Activated T-cell treated with anti-CD3 and anti-CD28 coated beads, Interleukin-2, amount 50 U/mL, for 48 hours (primary cell): ENCODE measurements at regions not wholly inside any gene's neighbourhood (a gene's known extent, or its start where the extent isn't known, plus 50 kb on each side); places are given as distances from the start of the nearest gene placed in this dataset.

Experiments used
- DNase-seq, 2 experiments: peaks; one replicate each; pipeline ENCODE4 v3.0.0-alpha.2; 2020

- no peak for DNase-seq
Measured at GRCh38 chr10:10311966-10312365, 705.7 kb upstream of the CELF2 start.

GRCh38 chr10:10313149-10313835 lies 704.4 kb upstream of the CELF2 start:
- no peak for DNase-seq

- no peak for DNase-seq
Measured at GRCh38 chr10:10314626-10315025, 703.0 kb upstream of the CELF2 start.

- no peak for DNase-seq
Measured at GRCh38 chr10:10315989-10316388, 701.7 kb upstream of the CELF2 start.

- no peak for DNase-seq
Measured at GRCh38 chr10:10317151-10317550, 700.5 kb upstream of the CELF2 start.

GRCh38 chr10:10318856-10319255 lies 698.8 kb upstream of the CELF2 start:
- no peak for DNase-seq

GRCh38 chr10:10320956-10321355 lies 696.7 kb upstream of the CELF2 start:
- no peak for DNase-seq

GRCh38 chr10:10326116-10326515 lies 691.6 kb upstream of the CELF2 start:
- no peak for DNase-seq

- DNase-seq: no peak
Measured at GRCh38 chr10:10327934-10328333, 689.7 kb upstream of the CELF2 start.

GRCh38 chr10:10330418-10330817 lies 687.3 kb upstream of the CELF2 start:
- no peak for DNase-seq

GRCh38 chr10:10332786-10333185 lies 684.9 kb upstream of the CELF2 start:
- no peak for DNase-seq

- no peak for DNase-seq
Measured at GRCh38 chr10:10333622-10334021, 684.0 kb upstream of the CELF2 start.

- no peak for DNase-seq
Measured at GRCh38 chr10:10338339-10338738, 679.3 kb upstream of the CELF2 start.

- no peak for DNase-seq
Measured at GRCh38 chr10:10346390-10347150, 671.1 kb upstream of the CELF2 start.

- DNase-seq: no peak
Measured at GRCh38 chr10:10350050-10350449, 667.6 kb upstream of the CELF2 start.

GRCh38 chr10:10351451-10351850 lies 666.2 kb upstream of the CELF2 start:
- no peak for DNase-seq

GRCh38 chr10:10353326-10353868 lies 664.3 kb upstream of the CELF2 start:
- DNase-seq: no peak

- no peak for DNase-seq
Measured at GRCh38 chr10:10359263-10359662, 658.4 kb upstream of the CELF2 start.

GRCh38 chr10:10361301-10361885 lies 656.3 kb upstream of the CELF2 start:
- DNase-seq: no peak

- DNase-seq: no peak
Measured at GRCh38 chr10:10362800-10363199, 654.9 kb upstream of the CELF2 start.

GRCh38 chr10:10363217-10363616 lies 654.5 kb upstream of the CELF2 start:
- no peak for DNase-seq

- DNase-seq: no peak
Measured at GRCh38 chr10:10364902-10365301, 652.8 kb upstream of the CELF2 start.

- no peak for DNase-seq
Measured at GRCh38 chr10:10365676-10366075, 652.0 kb upstream of the CELF2 start.

GRCh38 chr10:10366836-10367235 lies 650.8 kb upstream of the CELF2 start:
- DNase-seq: no peak
